Keratinocyte (primary cell): ENCODE measurements at regions not wholly inside any gene's neighbourhood (a gene's known extent, or its start where the extent isn't known, plus 50 kb on each side); places are given as distances from the start of the nearest gene placed in this dataset.

Experiments used
- DNase-seq: peaks from one replicate; pipeline ENCODE4 v3.0.0-alpha.2; 2011; ENCODE audit warnings: low read depth, missing footprints, low spot score
- FAIRE-seq: peaks from 2 replicates; lab custom pipeline; 2011; peaks lifted over from hg19 to GRCh38; lab: Jason Lieb, UNC
- H2AFZ ChIP-seq: 2 replicates; pipeline ENCODE4 v1.6.0; 2012; ENCODE audit warnings: low read length, control low read depth, inconsistent platforms; ENCODE audit not compliant: control insufficient read depth
- H3K27ac ChIP-seq: 2 replicates; pipeline ENCODE4 v1.5.1; 2011; ENCODE audit warnings: low read length; ENCODE audit not compliant: control insufficient read depth, insufficient read depth
- H3K27me3 ChIP-seq: 3 replicates; pipeline ENCODE4 v1.6.0; 2011; ENCODE audit warnings: low read length; ENCODE audit not compliant: control insufficient read depth, insufficient read depth; ENCODE audit errors: extremely low read depth
- H3K36me3 ChIP-seq, 2 experiments: 2 replicates in 1 of 2; 3 replicates in 1 of 2; pipeline ENCODE4 v1.5.1; 2011; ENCODE audit warnings: low read length in 2 of 2, mild to moderate bottlenecking in 1 of 2; ENCODE audit not compliant: control insufficient read depth in 2 of 2, insufficient read depth in 2 of 2; ENCODE audit errors: extremely low read depth in 1 of 2
- H3K4me1 ChIP-seq: 3 replicates; pipeline ENCODE4 v1.5.1; 2011; ENCODE audit warnings: low read length; ENCODE audit not compliant: control insufficient read depth, insufficient read depth; ENCODE audit errors: extremely low read depth
- H3K4me2 ChIP-seq: 3 replicates; pipeline ENCODE4 v1.6.0; 2011; ENCODE audit warnings: low read depth, low read length; ENCODE audit not compliant: control insufficient read depth, insufficient read depth; ENCODE audit errors: extremely low read depth
- H3K4me3 ChIP-seq, 3 experiments: fragments of 200-600 bp in 1 of 3; sonication (generic) in 1 of 3; 2 replicates in 2 of 3; 3 replicates in 1 of 3; pipeline ENCODE4 v1.5.1; 2011 to 2016; ENCODE audit warnings: low read length in 3 of 3, mild to moderate bottlenecking in 3 of 3, control low read depth in 2 of 3, inconsistent platforms in 1 of 3, low read depth in 1 of 3, mixed read lengths in 1 of 3, mixed run types in 1 of 3, moderate library complexity in 1 of 3; ENCODE audit not compliant: control insufficient read depth in 2 of 3, insufficient read depth in 2 of 3; ENCODE audit errors: extremely low read depth in 1 of 3
- H3K79me2 ChIP-seq: 2 replicates; pipeline ENCODE4 v1.6.0; 2012; ENCODE audit warnings: low read length; ENCODE audit not compliant: control insufficient read depth, insufficient read depth
- H3K9ac ChIP-seq: 3 replicates; pipeline ENCODE4 v1.6.0; 2011; ENCODE audit warnings: low read length; ENCODE audit not compliant: control insufficient read depth, insufficient read depth; ENCODE audit errors: extremely low read depth
- H3K9me1 ChIP-seq: 3 replicates; pipeline ENCODE4 v1.6.0; 2011; ENCODE audit warnings: low read length; ENCODE audit not compliant: control insufficient read depth, insufficient read depth; ENCODE audit errors: extremely low read depth
- H3K9me3 ChIP-seq: 2 replicates; pipeline ENCODE4 v1.5.1; 2012; ENCODE audit warnings: low read depth, low read length; ENCODE audit not compliant: control insufficient read depth
- H4K20me1 ChIP-seq: 3 replicates; pipeline ENCODE4 v1.6.0; 2011; ENCODE audit warnings: low read length; ENCODE audit not compliant: control insufficient read depth, insufficient read depth; ENCODE audit errors: extremely low read depth
- EZH2 ChIP-seq: IDR thresholded peaks from one replicate; pipeline ENCODE4 v1.6.1; 2012; ENCODE audit warnings: inconsistent platforms, mild to moderate bottlenecking, low read length, moderate library complexity
- dilution Hi-C: fragments of 300-500 bp; cut with MboI; formaldehyde crosslinking; loops from one replicate; pipeline ENCODE4 v1.7.0; 2020; ENCODE audit warnings: low sequenced_read_pairs; ENCODE audit not compliant: extremely low pct_ligation_motif_present
- TF ChIP-seq, protein P1 (sequence below), 3 experiments: IDR thresholded peaks in 1 of 3; conservative IDR thresholded peaks in 1 of 3; optimal IDR thresholded peaks in 1 of 3; 2 replicates in 2 of 3; 3 replicates in 1 of 3; pipeline versions ENCODE3 to v1.5.1; 2011; ENCODE audit warnings: low read length in 3 of 3, mild to moderate bottlenecking in 3 of 3, moderate library complexity in 2 of 3, control low read depth in 1 of 3, inconsistent platforms in 1 of 3; ENCODE audit not compliant: insufficient read depth in 2 of 3; ENCODE audit errors: extremely low read depth in 1 of 3

DNA sequence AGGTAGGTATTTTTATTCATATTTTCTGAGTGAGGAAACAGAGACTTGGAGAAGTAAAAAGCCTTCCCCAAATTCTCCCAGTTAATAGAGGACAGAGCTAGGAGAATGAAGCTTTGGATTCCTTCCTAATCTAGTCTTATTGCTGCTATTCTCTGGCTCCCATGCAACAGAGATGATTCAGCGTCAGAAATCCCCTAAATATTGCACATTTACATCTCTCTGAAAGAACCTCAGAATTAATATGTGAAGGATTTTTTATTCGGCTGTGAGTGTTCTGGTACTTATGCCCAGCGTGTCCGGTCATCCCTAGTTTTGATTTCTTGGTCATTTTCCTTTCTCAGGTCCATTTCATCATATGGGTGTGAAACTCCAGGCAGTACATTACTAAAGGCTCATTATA, 91.2 kb upstream of the SESTD1 start:
- H2AFZ ChIP-seq: no peak overlapping the region
- no peak overlapping the region for H3K9ac ChIP-seq
- H3K4me2 ChIP-seq: no peak overlapping the region
- H4K20me1 ChIP-seq: no peaks in the 10 kb centered on the region
- H3K9me1 ChIP-seq: no peaks in the 10 kb centered on the region
- H3K27ac ChIP-seq: no peak overlapping the region
- no peaks in the 10 kb centered on the region for H3K4me1 ChIP-seq
- DNase-seq: no peak
- no peak for FAIRE-seq
- dilution Hi-C loops: no loop called here
- H3K4me3 ChIP-seq: no peak overlapping the region
- no peaks in the 10 kb centered on the region for H3K27me3 ChIP-seq
- H3K79me2 ChIP-seq: no peaks in the 10 kb centered on the region
- no peaks in the 10 kb centered on the region for H3K36me3 ChIP-seq
- H3K9me3 ChIP-seq: no peaks in the 10 kb centered on the region
- TF ChIP-seq EZH2: no peak
- TF ChIP-seq, protein P1, sequence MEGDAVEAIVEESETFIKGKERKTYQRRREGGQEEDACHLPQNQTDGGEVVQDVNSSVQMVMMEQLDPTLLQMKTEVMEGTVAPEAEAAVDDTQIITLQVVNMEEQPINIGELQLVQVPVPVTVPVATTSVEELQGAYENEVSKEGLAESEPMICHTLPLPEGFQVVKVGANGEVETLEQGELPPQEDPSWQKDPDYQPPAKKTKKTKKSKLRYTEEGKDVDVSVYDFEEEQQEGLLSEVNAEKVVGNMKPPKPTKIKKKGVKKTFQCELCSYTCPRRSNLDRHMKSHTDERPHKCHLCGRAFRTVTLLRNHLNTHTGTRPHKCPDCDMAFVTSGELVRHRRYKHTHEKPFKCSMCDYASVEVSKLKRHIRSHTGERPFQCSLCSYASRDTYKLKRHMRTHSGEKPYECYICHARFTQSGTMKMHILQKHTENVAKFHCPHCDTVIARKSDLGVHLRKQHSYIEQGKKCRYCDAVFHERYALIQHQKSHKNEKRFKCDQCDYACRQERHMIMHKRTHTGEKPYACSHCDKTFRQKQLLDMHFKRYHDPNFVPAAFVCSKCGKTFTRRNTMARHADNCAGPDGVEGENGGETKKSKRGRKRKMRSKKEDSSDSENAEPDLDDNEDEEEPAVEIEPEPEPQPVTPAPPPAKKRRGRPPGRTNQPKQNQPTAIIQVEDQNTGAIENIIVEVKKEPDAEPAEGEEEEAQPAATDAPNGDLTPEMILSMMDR (optimal IDR thresholded peaks at IDR 0.05 in 1 of 3, IDR thresholded peaks at IDR 0.05 in 1 of 3, conservative IDR thresholded peaks at IDR 0.05 in 1 of 3; ENCODE audit: extremely low read depth in 1 of 3, insufficient read depth in 2 of 3, low read length in 3 of 3): no peak

DNA sequence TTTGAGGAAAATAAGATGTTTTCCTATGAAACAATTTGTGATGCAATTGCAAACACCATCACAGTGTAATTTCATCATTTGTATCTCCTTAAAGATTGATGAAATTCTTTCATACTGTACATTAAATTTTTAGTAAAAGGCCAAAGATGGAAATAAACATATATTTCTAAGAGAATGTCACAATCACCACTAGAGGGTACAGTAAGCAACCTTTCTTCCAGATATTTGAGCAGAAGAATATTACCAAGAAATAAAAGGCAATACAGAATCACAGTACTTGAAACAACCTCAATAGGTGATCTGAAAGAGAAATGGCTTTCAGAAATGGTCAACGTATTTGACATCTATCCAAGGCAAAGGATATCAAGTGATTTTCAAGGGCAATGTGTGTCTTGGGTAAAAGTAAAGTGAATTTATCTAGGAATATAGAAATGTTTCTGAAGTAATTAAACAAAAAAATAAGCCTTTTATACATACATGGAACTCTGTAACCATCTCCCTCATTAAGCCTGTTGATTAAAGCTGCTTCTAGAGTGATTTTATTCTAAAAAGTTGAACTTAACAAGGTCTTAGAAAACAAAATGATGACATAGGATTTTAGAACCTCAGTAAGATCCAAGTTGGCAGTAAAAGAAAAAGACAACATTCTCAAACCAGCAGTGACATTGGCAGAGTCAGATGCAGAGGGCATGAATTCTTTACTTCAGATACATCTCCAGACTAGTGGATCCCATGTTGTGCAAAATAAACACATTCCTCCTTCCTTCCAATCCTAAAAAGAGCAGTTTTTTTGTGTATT, 90.3 kb upstream of the SESTD1 start:
- Histone ChIP-seq H3K9ac (no peak overlapping the region), H3K4me2 (no peak overlapping the region), H3K27me3 (no peaks in the 10 kb centered on the region), H2AFZ (no peak overlapping the region), H3K4me3 (no peak overlapping the region), H3K27ac (no peak overlapping the region), H3K36me3 (no peaks in the 10 kb centered on the region), H3K9me3 (no peaks in the 10 kb centered on the region), H3K79me2 (no peaks in the 10 kb centered on the region), H3K9me1 (no peaks in the 10 kb centered on the region), H3K4me1 (no peaks in the 10 kb centered on the region), H4K20me1 (no peaks in the 10 kb centered on the region)
- dilution Hi-C loops: no loop called here
- FAIRE-seq (no peak), DNase-seq (no peak)
- TF ChIP-seq, protein P1 (optimal IDR thresholded peaks at IDR 0.05 in 1 of 3, IDR thresholded peaks at IDR 0.05 in 1 of 3, conservative IDR thresholded peaks at IDR 0.05 in 1 of 3; ENCODE audit: extremely low read depth in 1 of 3, insufficient read depth in 2 of 3, low read length in 3 of 3): peak in 1 of 3 experiments; percentile 19
- no peak for TF ChIP-seq EZH2
